ENCODE measurements at regions not wholly inside any gene's neighbourhood (a gene's known extent, or its start where the extent isn't known, plus 50 kb on each side); places are given as distances from the start of the nearest gene placed in this dataset.

DNA sequence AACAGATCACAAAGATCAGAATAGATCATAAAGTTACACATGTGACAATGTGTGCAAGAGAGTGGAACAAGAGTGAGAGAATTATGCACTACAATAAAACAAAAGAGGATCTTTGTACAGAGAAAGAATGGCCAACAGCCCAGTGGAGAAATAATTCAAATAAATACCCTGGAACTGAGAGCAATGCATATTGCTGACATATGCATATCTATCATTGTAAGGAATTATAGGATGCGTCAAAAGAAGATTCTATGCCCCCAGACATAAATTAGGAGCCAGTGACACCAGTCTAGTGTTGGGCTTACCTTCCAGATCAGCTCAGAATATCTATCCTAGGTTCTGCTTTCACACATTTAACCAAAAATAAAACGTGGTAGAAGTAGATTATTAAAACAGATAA is 320.1 kb upstream of the VCX start:
- TF ChIP-seq REST (IDR thresholded peaks at IDR 0.05; ENCODE audit: borderline replicate concordance in 1 of 2, low read depth in 1 of 2, low read length in 2 of 2) (no peak), NR2C2 (CRISPR knock-in tag; IDR thresholded peaks at IDR 0.05; ENCODE audit: borderline replicate concordance) (no peak)
- TF ChIP-seq, protein P1, sequence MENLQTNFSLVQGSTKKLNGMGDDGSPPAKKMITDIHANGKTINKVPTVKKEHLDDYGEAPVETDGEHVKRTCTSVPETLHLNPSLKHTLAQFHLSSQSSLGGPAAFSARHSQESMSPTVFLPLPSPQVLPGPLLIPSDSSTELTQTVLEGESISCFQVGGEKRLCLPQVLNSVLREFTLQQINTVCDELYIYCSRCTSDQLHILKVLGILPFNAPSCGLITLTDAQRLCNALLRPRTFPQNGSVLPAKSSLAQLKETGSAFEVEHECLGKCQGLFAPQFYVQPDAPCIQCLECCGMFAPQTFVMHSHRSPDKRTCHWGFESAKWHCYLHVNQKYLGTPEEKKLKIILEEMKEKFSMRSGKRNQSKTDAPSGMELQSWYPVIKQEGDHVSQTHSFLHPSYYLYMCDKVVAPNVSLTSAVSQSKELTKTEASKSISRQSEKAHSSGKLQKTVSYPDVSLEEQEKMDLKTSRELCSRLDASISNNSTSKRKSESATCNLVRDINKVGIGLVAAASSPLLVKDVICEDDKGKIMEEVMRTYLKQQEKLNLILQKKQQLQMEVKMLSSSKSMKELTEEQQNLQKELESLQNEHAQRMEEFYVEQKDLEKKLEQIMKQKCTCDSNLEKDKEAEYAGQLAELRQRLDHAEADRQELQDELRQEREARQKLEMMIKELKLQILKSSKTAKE (CRISPR knock-in tag; IDR thresholded peaks at IDR 0.05; ENCODE audit: borderline replicate concordance): no peak

Measured in HepG2 (cell line).